ENCODE measurements at regions not wholly inside any gene's neighbourhood (a gene's known extent, or its start where the extent isn't known, plus 50 kb on each side); places are given as distances from the start of the nearest gene placed in this dataset.

DNA sequence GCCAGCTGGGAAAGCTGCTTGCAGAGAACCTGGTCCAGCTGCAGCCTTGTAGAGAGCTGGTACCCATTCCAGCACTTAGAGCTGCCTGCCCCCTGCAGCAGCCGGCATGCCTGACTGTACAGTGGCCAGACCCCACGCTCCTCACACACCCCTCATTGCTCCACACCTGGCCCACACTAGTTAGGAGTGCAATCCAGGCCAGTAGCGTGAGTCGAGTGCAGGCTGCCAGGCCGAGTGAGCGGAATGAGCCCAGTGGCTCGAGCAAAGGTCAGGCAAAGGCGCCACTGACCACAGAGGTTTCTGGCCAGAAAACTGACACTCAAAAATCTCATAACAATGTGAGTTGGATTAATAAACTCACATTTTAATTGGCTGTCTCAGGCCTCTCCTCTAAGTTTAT is 921.7 kb upstream of the KCND2 start:
- H3K9ac ChIP-seq (ENCODE audit: low read depth, low read length): no peak overlapping the region
- H3K4me1 ChIP-seq (ENCODE audit: insufficient read depth, low read length): no peaks in the 10 kb centered on the region
- H3K9me3 ChIP-seq (ENCODE audit: control insufficient read depth, insufficient read depth, low read length): no peaks in the 10 kb centered on the region
- no peaks in the 10 kb centered on the region for H3K36me3 ChIP-seq (ENCODE audit: insufficient read depth, low read length)

DNA sequence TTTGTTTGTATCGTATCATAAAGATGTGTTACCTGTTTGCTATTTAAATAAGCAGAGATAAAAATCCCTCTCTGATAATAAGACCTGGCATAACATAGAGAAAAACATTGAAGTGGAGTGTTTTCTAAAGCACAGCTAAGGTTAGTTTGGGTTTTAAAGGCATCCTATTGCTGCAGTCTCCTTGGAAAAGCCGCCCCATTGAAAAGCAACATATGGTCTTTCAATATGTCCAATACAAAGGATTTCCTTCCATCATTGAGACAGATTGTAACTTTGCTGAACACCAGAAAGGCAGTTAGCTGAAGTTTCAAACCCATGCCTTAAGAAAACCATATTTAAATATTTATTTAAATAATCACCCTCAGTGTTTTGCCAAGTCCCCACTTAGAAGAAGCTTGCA is 898.5 kb upstream of the KCND2 start:
- Histone ChIP-seq H3K9ac (ENCODE audit: low read depth, low read length) (no peak overlapping the region), H3K36me3 (ENCODE audit: insufficient read depth, low read length) (no peaks in the 10 kb centered on the region), H3K4me1 (ENCODE audit: insufficient read depth, low read length) (no peaks in the 10 kb centered on the region), H3K9me3 (ENCODE audit: control insufficient read depth, insufficient read depth, low read length) (no peaks in the 10 kb centered on the region)

DNA sequence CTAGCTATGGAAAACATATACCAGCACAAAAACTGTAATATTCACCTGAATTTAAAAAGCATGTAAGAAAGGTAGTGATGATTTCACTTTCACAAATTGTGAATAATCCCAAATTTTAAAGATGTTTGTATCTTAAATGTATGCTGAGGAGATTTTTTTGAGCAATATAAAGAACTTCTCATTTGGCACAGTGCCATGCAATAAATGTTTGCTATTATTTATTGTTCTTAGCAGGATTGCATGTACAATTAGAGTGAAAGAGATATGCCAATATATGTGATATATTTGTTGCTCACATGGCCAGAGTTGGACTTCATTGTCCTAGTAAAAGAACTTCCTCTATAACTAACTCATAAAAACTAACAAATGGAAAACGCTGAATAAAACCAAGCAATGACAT is 895.1 kb upstream of the KCND2 start:
- H3K9ac ChIP-seq (ENCODE audit: low read depth, low read length): no peak overlapping the region
- H3K9me3 ChIP-seq (ENCODE audit: control insufficient read depth, insufficient read depth, low read length): no peaks in the 10 kb centered on the region
- no peaks in the 10 kb centered on the region for H3K4me1 ChIP-seq (ENCODE audit: insufficient read depth, low read length)
- H3K36me3 ChIP-seq (ENCODE audit: insufficient read depth, low read length): no peaks in the 10 kb centered on the region

DNA sequence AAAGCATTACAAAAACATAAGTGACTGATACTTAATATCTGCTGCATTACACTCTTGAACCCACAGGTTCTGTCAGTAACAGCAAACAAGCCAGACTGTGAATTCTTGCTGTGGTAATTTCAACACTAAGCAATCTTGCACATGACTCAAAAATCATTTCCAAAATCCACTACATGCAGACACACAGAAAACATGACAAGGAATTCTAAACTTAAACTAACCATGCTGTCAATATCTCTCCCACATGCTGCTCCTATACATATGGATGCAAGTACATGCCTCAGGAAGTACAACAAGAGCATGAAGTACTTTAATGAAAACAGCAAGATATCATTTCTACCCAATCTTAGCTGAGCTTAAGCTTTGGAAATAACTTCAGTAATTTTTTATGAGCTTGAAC is 890.2 kb upstream of the KCND2 start:
- Histone ChIP-seq H3K9ac (ENCODE audit: low read depth, low read length) (no peak overlapping the region), H3K4me1 (ENCODE audit: insufficient read depth, low read length) (no peaks in the 10 kb centered on the region), H3K36me3 (ENCODE audit: insufficient read depth, low read length) (no peaks in the 10 kb centered on the region), H3K9me3 (ENCODE audit: control insufficient read depth, insufficient read depth, low read length) (no peaks in the 10 kb centered on the region; the same call in 1 of the 2 replicates)

DNA sequence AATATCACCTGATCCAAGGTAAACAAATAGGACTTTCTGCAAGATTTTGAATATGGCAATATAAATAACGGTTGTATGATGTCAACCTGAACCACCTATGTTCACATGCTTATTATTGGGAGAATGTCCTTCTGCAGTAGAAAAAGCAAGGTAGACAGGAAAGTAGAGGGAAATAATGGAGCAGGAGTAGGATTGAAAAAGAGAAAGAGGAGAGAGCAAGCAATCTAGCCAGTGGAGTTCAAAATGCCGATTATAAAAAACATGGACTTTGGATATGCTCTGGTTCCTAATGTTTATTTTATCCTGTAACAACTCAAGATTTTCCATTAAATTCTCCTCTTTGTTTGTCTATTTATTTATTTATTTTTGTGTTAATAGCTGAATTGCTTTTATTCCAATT is 878.0 kb upstream of the KCND2 start:
- H3K4me1 ChIP-seq (ENCODE audit: insufficient read depth, low read length): no peaks in the 10 kb centered on the region
- no peaks in the 10 kb centered on the region for H3K9me3 ChIP-seq (ENCODE audit: control insufficient read depth, insufficient read depth, low read length)
- H3K9ac ChIP-seq (ENCODE audit: low read depth, low read length): no peak overlapping the region
- H3K36me3 ChIP-seq (ENCODE audit: insufficient read depth, low read length): no peaks in the 10 kb centered on the region

DNA sequence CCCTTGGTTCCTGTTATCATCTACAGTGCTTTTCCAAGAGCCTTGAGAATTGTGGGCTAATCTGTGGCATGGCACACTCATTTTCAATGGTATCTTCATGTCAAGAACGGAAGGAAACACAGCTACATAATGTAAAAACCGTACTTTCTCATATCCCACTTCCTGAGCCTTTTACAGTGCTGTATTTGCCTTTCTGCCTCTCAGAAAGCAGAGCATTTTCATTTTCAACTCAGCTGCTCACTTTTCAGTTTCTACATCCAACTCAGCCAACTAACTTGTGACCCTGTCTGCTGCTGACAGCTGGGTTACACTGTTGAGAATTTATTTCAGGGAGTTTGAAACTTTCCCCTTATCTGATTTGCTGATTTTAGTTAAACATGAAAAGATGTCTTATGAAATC is 875.8 kb upstream of the KCND2 start:
- Histone ChIP-seq H3K9me3 (ENCODE audit: control insufficient read depth, insufficient read depth, low read length) (no peaks in the 10 kb centered on the region), H3K4me1 (ENCODE audit: insufficient read depth, low read length) (no peaks in the 10 kb centered on the region), H3K9ac (ENCODE audit: low read depth, low read length) (no peak overlapping the region), H3K36me3 (ENCODE audit: insufficient read depth, low read length) (no peaks in the 10 kb centered on the region)

DNA sequence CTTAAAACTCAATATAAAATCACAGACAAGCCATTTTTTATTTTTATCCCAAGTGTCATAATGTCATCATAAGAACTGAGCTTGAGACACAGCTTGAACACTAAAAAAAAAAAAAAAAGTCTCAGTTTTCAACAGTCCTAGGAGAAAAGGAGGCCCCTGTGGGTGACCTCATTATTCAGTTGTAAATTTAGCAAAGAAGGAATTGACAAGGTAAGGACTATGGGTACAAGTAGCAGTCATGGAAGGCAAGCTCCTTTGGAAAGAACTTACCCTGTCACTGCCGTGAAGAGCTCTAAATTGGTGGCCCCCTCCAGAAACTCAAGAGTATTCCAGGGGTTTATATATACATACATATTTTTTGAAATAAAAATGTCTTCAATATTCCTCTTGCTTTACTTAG is 864.4 kb upstream of the KCND2 start:
- Histone ChIP-seq H3K9me3 (ENCODE audit: control insufficient read depth, insufficient read depth, low read length) (no peaks in the 10 kb centered on the region), H3K4me1 (ENCODE audit: insufficient read depth, low read length) (no peaks in the 10 kb centered on the region)

DNA sequence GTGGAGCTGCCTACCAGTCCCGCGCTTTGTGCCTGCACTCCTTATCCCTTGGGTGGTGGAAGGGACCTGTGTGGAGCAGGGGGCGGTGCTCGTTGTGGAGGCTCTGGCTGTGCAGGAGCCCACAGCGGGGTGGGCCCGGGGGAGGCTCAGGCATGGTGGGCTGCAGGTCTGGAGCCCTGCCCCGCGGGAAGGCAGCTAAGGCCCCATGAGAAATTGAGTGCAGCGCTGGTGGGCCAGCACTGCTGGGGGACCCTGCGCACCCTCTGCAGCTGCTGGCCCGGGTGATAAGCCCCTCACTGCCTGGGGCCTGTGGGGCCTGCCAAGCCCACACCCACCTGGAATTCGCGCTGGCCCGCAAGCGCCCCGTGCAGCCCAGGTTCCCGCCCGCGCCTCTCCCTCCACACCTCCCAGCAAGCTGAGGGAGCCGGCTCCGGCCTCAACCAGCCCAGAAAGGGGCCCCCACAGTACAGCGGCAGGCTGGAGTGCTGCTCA is 859.6 kb upstream of the KCND2 start:
- no peaks in the 10 kb centered on the region for H3K4me1 ChIP-seq (ENCODE audit: insufficient read depth, low read length)
- no peaks in the 10 kb centered on the region for H3K9me3 ChIP-seq (ENCODE audit: control insufficient read depth, insufficient read depth, low read length)
- H3K9ac ChIP-seq (ENCODE audit: low read depth, low read length): no peak overlapping the region
- no peaks in the 10 kb centered on the region for H3K36me3 ChIP-seq (ENCODE audit: insufficient read depth, low read length)

More for the DNA sequence above, 864.4 kb upstream of the KCND2 start:
- Histone ChIP-seq H3K9ac (ENCODE audit: low read depth, low read length) (no peak overlapping the region), H3K36me3 (ENCODE audit: insufficient read depth, low read length) (no peaks in the 10 kb centered on the region)

DNA sequence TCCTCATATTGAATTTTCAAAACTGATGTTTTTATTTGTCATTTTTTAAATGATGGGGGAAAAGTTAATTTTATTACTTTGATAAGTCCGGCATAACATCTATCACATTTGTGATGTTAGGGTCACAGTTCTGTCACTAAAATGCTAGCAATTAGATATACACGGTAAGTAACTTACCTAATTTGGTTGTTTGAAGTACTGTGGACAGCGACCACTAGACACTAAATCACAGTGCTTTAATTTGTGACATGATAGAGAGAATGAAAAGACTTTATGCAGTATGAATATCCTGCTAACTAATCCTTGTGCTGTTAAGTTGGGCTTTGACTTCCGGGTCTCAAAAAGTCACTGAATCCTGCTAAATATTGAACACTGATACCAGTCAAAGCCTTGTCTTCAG is 857.3 kb upstream of the KCND2 start:
- Histone ChIP-seq H3K36me3 (ENCODE audit: insufficient read depth, low read length) (no peaks in the 10 kb centered on the region), H3K9me3 (ENCODE audit: control insufficient read depth, insufficient read depth, low read length) (no peaks in the 10 kb centered on the region), H3K4me1 (ENCODE audit: insufficient read depth, low read length) (no peaks in the 10 kb centered on the region), H3K9ac (ENCODE audit: low read depth, low read length) (no peak overlapping the region)

DNA sequence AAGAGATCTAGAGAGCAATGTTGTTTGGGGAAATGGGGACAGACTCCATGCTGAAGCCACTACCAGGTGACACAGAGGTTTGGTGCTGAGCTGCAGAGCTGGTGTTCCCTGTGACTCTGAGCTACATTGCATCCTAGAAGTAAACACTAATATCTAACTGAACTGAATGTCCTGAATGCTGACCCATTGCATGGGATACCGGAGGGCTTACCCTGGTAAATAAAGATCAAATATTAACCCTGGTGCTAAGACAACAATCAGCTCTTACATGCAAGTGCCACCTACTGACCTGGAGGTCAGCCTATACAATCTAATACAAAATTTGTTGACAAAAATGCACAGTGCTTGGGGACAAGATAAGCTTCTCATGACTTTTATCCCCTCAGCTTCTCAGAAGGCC is 851.3 kb upstream of the KCND2 start:
- Histone ChIP-seq H3K4me1 (ENCODE audit: insufficient read depth, low read length) (no peaks in the 10 kb centered on the region), H3K36me3 (ENCODE audit: insufficient read depth, low read length) (no peaks in the 10 kb centered on the region), H3K9ac (ENCODE audit: low read depth, low read length) (no peak overlapping the region), H3K9me3 (ENCODE audit: control insufficient read depth, insufficient read depth, low read length) (no peaks in the 10 kb centered on the region)

DNA sequence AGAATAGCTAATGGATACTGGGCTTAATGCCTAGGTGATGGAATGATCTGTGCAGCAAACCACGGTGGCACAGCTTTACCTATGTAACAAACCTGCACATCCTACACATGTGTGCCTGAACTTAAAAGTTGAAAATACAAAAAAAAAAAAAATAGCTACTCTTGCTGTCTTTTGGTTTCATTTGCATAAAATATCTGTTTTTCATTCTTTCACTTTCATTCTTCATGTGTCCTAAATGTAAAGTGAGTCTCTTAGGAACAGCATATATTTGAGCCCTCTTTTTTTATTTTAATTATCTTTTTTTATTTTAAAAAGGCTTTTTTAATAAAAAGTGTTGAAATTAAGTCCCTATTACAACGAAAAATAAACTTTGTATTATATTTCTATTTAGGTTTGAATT is 836.1 kb upstream of the KCND2 start:
- Histone ChIP-seq H3K4me1 (ENCODE audit: insufficient read depth, low read length) (no peaks in the 10 kb centered on the region), H3K9ac (ENCODE audit: low read depth, low read length) (no peak overlapping the region), H3K9me3 (ENCODE audit: control insufficient read depth, insufficient read depth, low read length) (no peaks in the 10 kb centered on the region), H3K36me3 (ENCODE audit: insufficient read depth, low read length) (no peaks in the 10 kb centered on the region)

DNA sequence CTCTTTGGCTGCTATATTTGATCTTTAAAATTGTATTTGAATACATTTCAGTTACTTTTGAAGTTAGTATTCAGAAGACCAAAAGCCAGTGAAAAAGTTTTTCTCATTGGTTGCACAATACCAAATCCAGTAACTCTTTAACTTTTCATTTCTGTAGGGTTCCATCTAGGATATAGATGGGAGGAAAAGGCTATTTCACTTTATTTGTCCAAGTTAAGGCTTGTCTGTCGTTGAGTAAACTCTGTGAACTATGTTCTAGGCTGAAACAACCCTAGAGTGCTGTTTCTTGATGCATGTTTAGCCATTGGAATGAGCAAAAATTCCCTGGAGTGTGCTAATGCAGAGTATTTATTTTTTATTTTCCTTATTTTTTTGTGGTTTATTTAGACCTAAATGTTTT is 834.7 kb upstream of the KCND2 start:
- H3K9me3 ChIP-seq (ENCODE audit: control insufficient read depth, insufficient read depth, low read length): no peaks in the 10 kb centered on the region
- no peaks in the 10 kb centered on the region for H3K36me3 ChIP-seq (ENCODE audit: insufficient read depth, low read length)
- no peak overlapping the region for H3K9ac ChIP-seq (ENCODE audit: low read depth, low read length)
- no peaks in the 10 kb centered on the region for H3K4me1 ChIP-seq (ENCODE audit: insufficient read depth, low read length)

DNA sequence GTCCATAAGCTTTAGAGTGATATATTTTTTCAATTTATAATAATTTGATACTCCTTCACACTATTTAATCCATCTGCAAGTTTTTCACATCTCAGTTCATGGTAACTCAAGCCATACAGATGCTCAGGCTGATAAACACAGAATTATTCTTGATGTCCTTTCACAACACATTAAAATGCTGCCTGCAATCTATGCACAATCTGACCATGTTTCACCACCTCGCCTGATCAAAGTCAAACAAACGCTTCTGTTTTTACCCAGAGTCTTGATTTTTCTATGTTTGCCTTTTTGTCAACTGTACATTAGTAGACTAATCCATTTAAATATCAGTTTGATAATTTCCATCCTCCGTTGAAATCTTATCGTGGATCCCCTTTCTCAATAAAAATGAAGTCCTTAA is 833.8 kb upstream of the KCND2 start:
- H3K9me3 ChIP-seq (ENCODE audit: control insufficient read depth, insufficient read depth, low read length): no peaks in the 10 kb centered on the region
- no peaks in the 10 kb centered on the region for H3K36me3 ChIP-seq (ENCODE audit: insufficient read depth, low read length)
- H3K9ac ChIP-seq (ENCODE audit: low read depth, low read length): no peak overlapping the region
- H3K4me1 ChIP-seq (ENCODE audit: insufficient read depth, low read length): no peaks in the 10 kb centered on the region

DNA sequence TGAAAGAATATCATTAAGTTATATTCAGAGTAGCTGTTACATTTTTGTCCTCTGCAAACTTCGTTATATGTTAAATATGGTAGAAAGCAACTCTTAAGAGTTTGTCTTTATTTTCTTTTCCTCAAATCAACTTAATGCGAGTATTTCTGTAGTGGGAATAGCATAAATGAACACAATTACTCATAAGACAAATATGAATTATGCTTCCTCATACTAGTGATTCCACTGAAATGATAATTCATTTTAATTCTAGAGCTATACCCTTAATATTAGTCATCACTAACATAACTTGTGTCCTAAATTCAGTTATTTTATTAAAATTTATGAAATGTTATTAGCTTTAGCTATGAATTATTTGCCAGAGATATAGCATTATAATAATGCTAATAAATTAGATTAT is 820.6 kb upstream of the KCND2 start:
- H3K4me1 ChIP-seq (ENCODE audit: insufficient read depth, low read length): no peaks in the 10 kb centered on the region
- no peaks in the 10 kb centered on the region for H3K9me3 ChIP-seq (ENCODE audit: control insufficient read depth, insufficient read depth, low read length)
- H3K9ac ChIP-seq (ENCODE audit: low read depth, low read length): no peak overlapping the region
- no peaks in the 10 kb centered on the region for H3K36me3 ChIP-seq (ENCODE audit: insufficient read depth, low read length)

DNA sequence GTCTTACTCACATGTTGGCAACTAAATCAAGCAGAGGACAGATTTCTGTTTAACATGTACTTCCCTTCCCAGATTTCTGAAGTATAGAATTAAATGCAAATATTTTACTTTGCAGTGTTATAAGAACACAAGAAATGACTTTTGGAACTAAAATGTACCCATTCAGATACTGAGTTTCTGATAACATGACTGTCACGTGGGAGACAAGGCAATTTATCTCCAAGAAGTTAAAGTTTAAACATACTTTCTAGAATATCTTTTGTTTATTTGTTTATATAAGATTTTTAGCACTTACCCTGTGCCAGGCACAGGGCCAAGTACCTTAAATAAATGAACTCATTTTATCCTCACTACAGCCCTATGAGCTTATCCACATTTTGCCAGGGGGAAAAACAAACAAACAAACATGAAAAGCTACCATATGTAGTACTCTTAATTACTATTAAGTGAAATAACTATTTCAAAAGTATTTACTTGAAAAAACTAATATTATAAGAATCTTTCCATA is 807.1 kb upstream of the KCND2 start:
- Histone ChIP-seq H3K4me1 (ENCODE audit: insufficient read depth, low read length) (no peaks in the 10 kb centered on the region), H3K9me3 (ENCODE audit: control insufficient read depth, insufficient read depth, low read length) (no peaks in the 10 kb centered on the region), H3K9ac (ENCODE audit: low read depth, low read length) (no peak overlapping the region), H3K36me3 (ENCODE audit: insufficient read depth, low read length) (no peaks in the 10 kb centered on the region)
